ENCODE measurements at regions not wholly inside any gene's neighbourhood (a gene's known extent, or its start where the extent isn't known, plus 50 kb on each side); places are given as distances from the start of the nearest gene placed in this dataset.

- TF ChIP-seq EZH2phosphoT487 (IDR thresholded peaks at IDR 0.05; ENCODE audit: low read depth), result no peak
- TF ChIP-seq CTCF (IDR thresholded peaks at IDR 0.05; ENCODE audit: low read depth, low read length), result no peak
- Histone ChIP-seq H3K4me1 (ENCODE audit: low read length) (no peaks in the 10 kb centered on the region), H3K79me2 (ENCODE audit: low read length) (no peaks in the 10 kb centered on the region), H3K36me3 (replicated peaks; ENCODE audit: low read depth, low read length) (no peaks in the 10 kb centered on the region), H3K4me3 (ENCODE audit: low read length) (no peak overlapping the region), H3K9me3 (ENCODE audit: insufficient read depth, low read length) (no peaks in the 10 kb centered on the region), H2AFZ (ENCODE audit: low read depth, low read length) (no peak overlapping the region), H3K27ac (ENCODE audit: low read length) (no peak overlapping the region), H3K9ac (ENCODE audit: low read length) (no peak overlapping the region), H3K27me3 (ENCODE audit: low read depth, low read length) (peaks cover 11% of the 10 kb centered on the region), H3K4me2 (ENCODE audit: low read length) (no peak overlapping the region), H4K20me1 (ENCODE audit: insufficient read depth, low read length) (no peaks in the 10 kb centered on the region)
Measured at GRCh38 chr20:11117808-11118528, 444.2 kb upstream of the JAG1 start.

GRCh38 chr20:11118802-11119380 lies 445.1 kb upstream of the JAG1 start:
- Histone ChIP-seq H3K27me3 (ENCODE audit: low read depth, low read length) (peaks cover 11% of the 10 kb centered on the region), H3K4me2 (ENCODE audit: low read length) (no peak overlapping the region), H3K27ac (ENCODE audit: low read length) (no peak overlapping the region), H2AFZ (ENCODE audit: low read depth, low read length) (no peak overlapping the region), H3K79me2 (ENCODE audit: low read length) (no peaks in the 10 kb centered on the region), H3K9me3 (ENCODE audit: insufficient read depth, low read length) (no peaks in the 10 kb centered on the region), H4K20me1 (ENCODE audit: insufficient read depth, low read length) (no peaks in the 10 kb centered on the region), H3K4me1 (ENCODE audit: low read length) (no peaks in the 10 kb centered on the region), H3K4me3 (ENCODE audit: low read length) (no peak overlapping the region), H3K36me3 (replicated peaks; ENCODE audit: low read depth, low read length) (no peaks in the 10 kb centered on the region), H3K9ac (ENCODE audit: low read length) (no peak overlapping the region)
- TF ChIP-seq EZH2phosphoT487 (IDR thresholded peaks at IDR 0.05; ENCODE audit: low read depth) (no peak), CTCF (IDR thresholded peaks at IDR 0.05; ENCODE audit: low read depth, low read length) (no peak)

- no peaks in the 10 kb centered on the region for H4K20me1 ChIP-seq (ENCODE audit: insufficient read depth, low read length)
- H3K27me3 ChIP-seq (ENCODE audit: low read depth, low read length), result peaks cover 17% of the 10 kb centered on the region
- H2AFZ ChIP-seq (ENCODE audit: low read depth, low read length), result no peak overlapping the region
- H3K4me3 ChIP-seq (ENCODE audit: low read length), result no peak overlapping the region
- H3K4me2 ChIP-seq (ENCODE audit: low read length), result no peak overlapping the region
- no peaks in the 10 kb centered on the region for H3K9me3 ChIP-seq (ENCODE audit: insufficient read depth, low read length)
- H3K9ac ChIP-seq (ENCODE audit: low read length), result no peak overlapping the region
- no peaks in the 10 kb centered on the region for H3K79me2 ChIP-seq (ENCODE audit: low read length)
- TF ChIP-seq EZH2phosphoT487 (IDR thresholded peaks at IDR 0.05; ENCODE audit: low read depth), result no peak
- no peak for TF ChIP-seq CTCF (IDR thresholded peaks at IDR 0.05; ENCODE audit: low read depth, low read length)
- no peak overlapping the region for H3K27ac ChIP-seq (ENCODE audit: low read length)
- no peaks in the 10 kb centered on the region for H3K36me3 ChIP-seq (replicated peaks; ENCODE audit: low read depth, low read length)
- no peaks in the 10 kb centered on the region for H3K4me1 ChIP-seq (ENCODE audit: low read length)
Measured at GRCh38 chr20:11119573-11119972, 445.8 kb upstream of the JAG1 start.

GRCh38 chr20:11120431-11120830 lies 446.6 kb upstream of the JAG1 start:
- Histone ChIP-seq H3K79me2 (ENCODE audit: low read length) (no peaks in the 10 kb centered on the region), H3K36me3 (replicated peaks; ENCODE audit: low read depth, low read length) (no peaks in the 10 kb centered on the region), H4K20me1 (ENCODE audit: insufficient read depth, low read length) (no peaks in the 10 kb centered on the region), H3K4me2 (ENCODE audit: low read length) (no peak overlapping the region), H3K27me3 (ENCODE audit: low read depth, low read length) (peaks cover 20% of the 10 kb centered on the region), H2AFZ (ENCODE audit: low read depth, low read length) (no peak overlapping the region), H3K27ac (ENCODE audit: low read length) (no peak overlapping the region), H3K9ac (ENCODE audit: low read length) (no peak overlapping the region), H3K9me3 (ENCODE audit: insufficient read depth, low read length) (no peaks in the 10 kb centered on the region), H3K4me1 (ENCODE audit: low read length) (no peaks in the 10 kb centered on the region), H3K4me3 (ENCODE audit: low read length) (no peak overlapping the region)
- TF ChIP-seq CTCF (IDR thresholded peaks at IDR 0.05; ENCODE audit: low read depth, low read length) (no peak), EZH2phosphoT487 (IDR thresholded peaks at IDR 0.05; ENCODE audit: low read depth) (no peak)

All from OCI-LY3 (cell line).